Astrocyte (in vitro differentiated cells and primary cell): ENCODE measurements at regions not wholly inside any gene's neighbourhood (a gene's known extent, or its start where the extent isn't known, plus 50 kb on each side); places are given as distances from the start of the nearest gene placed in this dataset.

Source experiments
- DNase-seq: peaks from one replicate; pipeline ENCODE4 v3.0.0-alpha.2; 2010; ENCODE audit warnings: low read depth
- FAIRE-seq: peaks from 2 replicates; lab custom pipeline; 2011; peaks lifted over from hg19 to GRCh38; lab: Jason Lieb, UNC
- H2AFZ ChIP-seq: 2 replicates; pipeline ENCODE4 v1.6.0; 2012; ENCODE audit warnings: low read depth, low read length, inconsistent platforms
- H3K27ac ChIP-seq: 2 replicates; pipeline ENCODE4 v1.5.1; 2011; ENCODE audit warnings: low read depth, low read length, inconsistent platforms
- H3K27me3 ChIP-seq: 2 replicates; pipeline ENCODE4 v1.6.0; 2011; ENCODE audit warnings: low read length, inconsistent platforms; ENCODE audit not compliant: insufficient read depth
- H3K36me3 ChIP-seq: 2 replicates; pipeline ENCODE4 v1.5.1; 2011; ENCODE audit warnings: low read length, inconsistent platforms; ENCODE audit not compliant: insufficient read depth
- H3K4me1 ChIP-seq: 2 replicates; pipeline ENCODE4 v1.5.1; 2011; ENCODE audit warnings: low read length, inconsistent platforms; ENCODE audit not compliant: insufficient read depth
- H3K4me2 ChIP-seq: 2 replicates; pipeline ENCODE4 v1.6.0; 2012; ENCODE audit warnings: low read length, inconsistent platforms
- H3K4me3 ChIP-seq: 2 replicates; pipeline ENCODE4 v1.5.1; 2011; ENCODE audit warnings: low read depth, mild to moderate bottlenecking, low read length, inconsistent platforms; ENCODE audit not compliant: insufficient read depth
- H3K79me2 ChIP-seq: 2 replicates; pipeline ENCODE4 v1.6.0; 2012; ENCODE audit warnings: mild to moderate bottlenecking, low read length, inconsistent platforms; ENCODE audit not compliant: insufficient read depth
- H3K9ac ChIP-seq: 2 replicates; pipeline ENCODE4 v1.6.0; 2012; ENCODE audit warnings: mild to moderate bottlenecking, low read length, inconsistent platforms
- H3K9me3 ChIP-seq: 2 replicates; pipeline ENCODE4 v1.5.1; 2012; ENCODE audit warnings: low read depth, mild to moderate bottlenecking, low read length, inconsistent platforms; ENCODE audit not compliant: insufficient read depth
- H4K20me1 ChIP-seq: 2 replicates; pipeline ENCODE4 v1.6.0; 2012; ENCODE audit warnings: low read length, inconsistent platforms; ENCODE audit not compliant: insufficient read depth
- H3K27ac Mint-ChIP-seq: one replicate; pipeline ENCODE4 v1.8.0; 2021; ENCODE audit warnings: mild to moderate bottlenecking, mixed read lengths; ENCODE audit not compliant: unreplicated experiment
- H3K27me3 Mint-ChIP-seq: one replicate; pipeline ENCODE4 v1.8.0; 2021; ENCODE audit warnings: low read depth, mixed read lengths; ENCODE audit not compliant: unreplicated experiment
- H3K36me3 Mint-ChIP-seq: one replicate; pipeline ENCODE4 v1.8.0; 2021; ENCODE audit warnings: low read depth, mixed read lengths; ENCODE audit not compliant: unreplicated experiment
- H3K4me1 Mint-ChIP-seq: one replicate; pipeline ENCODE4 v1.8.0; 2021; ENCODE audit warnings: low read depth, mixed read lengths; ENCODE audit not compliant: unreplicated experiment
- H3K4me3 Mint-ChIP-seq: one replicate; pipeline ENCODE4 v1.8.0; 2021; ENCODE audit warnings: mild to moderate bottlenecking, moderate library complexity, mixed read lengths; ENCODE audit not compliant: unreplicated experiment
- H3K9me3 Mint-ChIP-seq: one replicate; pipeline ENCODE4 v1.8.0; 2021; ENCODE audit warnings: mild to moderate bottlenecking, mixed read lengths; ENCODE audit not compliant: unreplicated experiment
- CTCF ChIP-seq: IDR thresholded peaks from 2 replicates; pipeline ENCODE4 v1.5.1; 2011; ENCODE audit warnings: low read depth, mild to moderate bottlenecking, inconsistent platforms, low read length, moderate library complexity; ENCODE audit not compliant: insufficient read depth
- EZH2 ChIP-seq: IDR thresholded peaks from 2 replicates; pipeline ENCODE4 v1.6.1; 2012; ENCODE audit warnings: mild to moderate bottlenecking, low read length, inconsistent platforms; ENCODE audit not compliant: insufficient read depth

DNA sequence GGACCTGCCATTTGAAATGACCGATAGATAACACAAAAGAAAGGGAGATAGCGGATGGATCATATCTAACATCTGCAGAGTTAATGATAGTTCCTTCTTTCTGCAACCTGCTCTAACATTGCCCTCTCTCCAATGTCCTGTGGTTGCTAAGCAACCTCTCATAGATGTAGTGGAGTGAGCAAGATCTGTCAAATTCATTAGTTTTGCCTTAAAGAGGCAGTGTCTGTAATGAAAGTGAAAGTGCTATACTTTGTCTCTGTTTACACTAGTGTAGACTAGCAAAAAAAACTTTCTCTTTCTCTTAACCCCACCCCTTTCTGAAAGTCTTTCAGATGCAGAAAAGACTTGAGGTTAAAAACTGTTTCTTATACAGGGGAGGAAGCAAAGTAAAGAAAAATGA, 1196.9 kb downstream of the SORCS3 start:
- H3K9ac ChIP-seq, result peak overlapping the region; percentile 9

GRCh38 chr10:105834261-105835059, 1193.4 kb downstream of the SORCS3 start:
- Mint-ChIP-seq H3K27ac (peak overlapping the region; percentile 20), H3K36me3 (no peaks in the 10 kb centered on the region), H3K4me1 (peaks cover 26% of the 10 kb centered on the region), H3K4me3 (no peak overlapping the region), H3K9me3 (peaks cover 2% of the 10 kb centered on the region), H3K27me3 (no peaks in the 10 kb centered on the region)
- Histone ChIP-seq H3K4me1 (no peaks in the 10 kb centered on the region), H3K79me2 (no peaks in the 10 kb centered on the region), H3K4me3 (no peak overlapping the region), H3K9me3 (no peaks in the 10 kb centered on the region), H4K20me1 (no peaks in the 10 kb centered on the region), H3K36me3 (no peaks in the 10 kb centered on the region), H3K4me2 (no peak overlapping the region), H3K9ac (no peak overlapping the region), H3K27ac (no peak overlapping the region), H2AFZ (no peak overlapping the region), H3K27me3 (no peaks in the 10 kb centered on the region)
- TF ChIP-seq EZH2, result no peak
- TF ChIP-seq CTCF, result no peak
- FAIRE-seq (no peak), DNase-seq (peak; percentile 29)

More for the DNA sequence above, 1196.9 kb downstream of the SORCS3 start:
- Mint-ChIP-seq H3K27me3 (no peaks in the 10 kb centered on the region), H3K9me3 (no peaks in the 10 kb centered on the region), H3K4me1 (peaks cover 50% of the 10 kb centered on the region), H3K36me3 (no peaks in the 10 kb centered on the region), H3K27ac (peak overlapping the region; percentile 22), H3K4me3 (no peak overlapping the region)
- H3K79me2 ChIP-seq, result no peaks in the 10 kb centered on the region
- no peaks in the 10 kb centered on the region for H3K36me3 ChIP-seq
- H3K4me3 ChIP-seq, result peak overlapping the region; percentile 34
- no peak overlapping the region for H3K27ac ChIP-seq
- no peaks in the 10 kb centered on the region for H3K4me1 ChIP-seq
- TF ChIP-seq CTCF (no peak), EZH2 (no peak)
- peak overlapping the region; percentile 78 for H3K4me2 ChIP-seq
- H3K27me3 ChIP-seq, result no peaks in the 10 kb centered on the region
- DNase-seq (peak; percentile 20), FAIRE-seq (no peak)
- H4K20me1 ChIP-seq, result no peaks in the 10 kb centered on the region
- H3K9me3 ChIP-seq, result no peaks in the 10 kb centered on the region
- H2AFZ ChIP-seq, result peak overlapping the region; percentile 58

GRCh38 chr10:105827133-105827532, 1186.0 kb downstream of the SORCS3 start:
- no peaks in the 10 kb centered on the region for H3K4me1 Mint-ChIP-seq
- FAIRE-seq (no peak), DNase-seq (no peak)
- H3K27ac ChIP-seq, result no peak overlapping the region
- no peaks in the 10 kb centered on the region for H3K4me1 ChIP-seq
- H3K9me3 ChIP-seq, result no peaks in the 10 kb centered on the region
- H4K20me1 ChIP-seq, result no peaks in the 10 kb centered on the region
- H3K27me3 ChIP-seq, result no peaks in the 10 kb centered on the region
- no peaks in the 10 kb centered on the region for H3K79me2 ChIP-seq
- no peak overlapping the region for H3K27ac Mint-ChIP-seq
- no peaks in the 10 kb centered on the region for H3K27me3 Mint-ChIP-seq
- no peak overlapping the region for H2AFZ ChIP-seq
- H3K4me2 ChIP-seq, result no peak overlapping the region
- peaks cover 2% of the 10 kb centered on the region for H3K9me3 Mint-ChIP-seq
- no peak overlapping the region for H3K9ac ChIP-seq
- no peaks in the 10 kb centered on the region for H3K36me3 Mint-ChIP-seq
- TF ChIP-seq CTCF (no peak), EZH2 (no peak)
- H3K4me3 ChIP-seq, result no peak overlapping the region
- no peaks in the 10 kb centered on the region for H3K36me3 ChIP-seq
- H3K4me3 Mint-ChIP-seq, result no peak overlapping the region
